ENCODE measurements at regions not wholly inside any gene's neighbourhood (a gene's known extent, or its start where the extent isn't known, plus 50 kb on each side); places are given as distances from the start of the nearest gene placed in this dataset.

- Mint-ChIP-seq H3K27ac (peak overlapping the region; percentile 64; the same call in 1 of the 2 replicates), H3K4me3 (no peak overlapping the region), H3K36me3 (ENCODE audit: low read depth) (peaks cover 16% of the 10 kb centered on the region), H3K27me3 (ENCODE audit: insufficient read depth, low read depth, poor library complexity) (peaks cover 4% of the 10 kb centered on the region), H3K9me3 (peaks cover 18% of the 10 kb centered on the region), H3K4me1 (peaks cover 26% of the 10 kb centered on the region)
- no peaks in the 10 kb centered on the region for H3F3A ChIP-seq (replicated peaks; ENCODE audit: low read depth)
- H3K4me3 ChIP-seq = no peak overlapping the region
- TF ChIP-seq NANOG (IDR thresholded peaks at IDR 0.05; ENCODE audit: borderline replicate concordance) = no peak
- TF ChIP-seq JUNB (IDR thresholded peaks at IDR 0.05; ENCODE audit: unreplicated experiment) = no peak
- TF ChIP-seq ETS1 (IDR thresholded peaks at IDR 0.05) = no peak
- no peak for TF ChIP-seq POLR2AphosphoS5 (IDR thresholded peaks at IDR 0.05; ENCODE audit: low read depth)
- no peak for TF ChIP-seq ZNF114 (CRISPR knock-in tag; IDR thresholded peaks at IDR 0.05)
- peak; percentile 78 to 92 for TF ChIP-seq CTCF (conservative IDR thresholded peaks at IDR 0.05; ENCODE audit: low read depth in 2 of 2)
- no peaks in the 10 kb centered on the region for H3K79me2 ChIP-seq (replicated peaks; ENCODE audit: insufficient read depth)
- peaks cover 25% of the 10 kb centered on the region for H3K4me1 ChIP-seq (ENCODE audit: insufficient read depth)
- no peak overlapping the region for H3K27ac ChIP-seq (ENCODE audit: low read depth)
- peak; percentile 88 for ATAC-seq
- peak overlapping the region; percentile 43; the same call in 1 of the 2 replicates for H2AFZ ChIP-seq
- no peaks in the 10 kb centered on the region for H3K27me3 ChIP-seq (ENCODE audit: insufficient read depth)
- H3K36me3 ChIP-seq (ENCODE audit: insufficient read depth) = no peaks in the 10 kb centered on the region
- 0 out of 2 replicates have a peak overlapping the region, but pooled peaks have one; percentile 46 for H3K4me2 ChIP-seq
- peak; percentile 80 for DNase-seq (ENCODE audit: low spot score)
- no peaks in the 10 kb centered on the region for H4K20me1 ChIP-seq (replicated peaks; ENCODE audit: insufficient read depth)
- H3K9me2 ChIP-seq (ENCODE audit: insufficient read depth) = no peaks in the 10 kb centered on the region
These were observed 100.2 kb upstream of the PRSS58 start for GRCh38 chr7:142357953-142358520.

GRCh38 chr7:142356166-142356565 lies 98.3 kb upstream of the PRSS58 start:
- H3K4me3 ChIP-seq = no peak overlapping the region
- TF ChIP-seq ZNF331 (CRISPR knock-in tag; IDR thresholded peaks at IDR 0.05; ENCODE audit: low read depth) (no peak), STAT1 (IDR thresholded peaks at IDR 0.05; ENCODE audit: unreplicated experiment) (no peak), JUNB (IDR thresholded peaks at IDR 0.05; ENCODE audit: unreplicated experiment) (no peak), POLR2AphosphoS5 (IDR thresholded peaks at IDR 0.05; ENCODE audit: low read depth) (no peak), EZH2phosphoT487 (IDR thresholded peaks at IDR 0.05; ENCODE audit: unreplicated experiment) (no peak), CREB1 (CRISPR knock-in tag; IDR thresholded peaks at IDR 0.05; ENCODE audit: low read depth) (no peak), NANOG (IDR thresholded peaks at IDR 0.05; ENCODE audit: borderline replicate concordance) (no peak), ETS1 (IDR thresholded peaks at IDR 0.05) (no peak), CTCF (conservative IDR thresholded peaks at IDR 0.05; ENCODE audit: low read depth in 2 of 2) (no peak), EZH2 (IDR thresholded peaks at IDR 0.05; ENCODE audit: low read depth, unreplicated experiment) (no peak), ZNF114 (CRISPR knock-in tag; IDR thresholded peaks at IDR 0.05) (no peak)
- TF ChIP-seq, protein P1, sequence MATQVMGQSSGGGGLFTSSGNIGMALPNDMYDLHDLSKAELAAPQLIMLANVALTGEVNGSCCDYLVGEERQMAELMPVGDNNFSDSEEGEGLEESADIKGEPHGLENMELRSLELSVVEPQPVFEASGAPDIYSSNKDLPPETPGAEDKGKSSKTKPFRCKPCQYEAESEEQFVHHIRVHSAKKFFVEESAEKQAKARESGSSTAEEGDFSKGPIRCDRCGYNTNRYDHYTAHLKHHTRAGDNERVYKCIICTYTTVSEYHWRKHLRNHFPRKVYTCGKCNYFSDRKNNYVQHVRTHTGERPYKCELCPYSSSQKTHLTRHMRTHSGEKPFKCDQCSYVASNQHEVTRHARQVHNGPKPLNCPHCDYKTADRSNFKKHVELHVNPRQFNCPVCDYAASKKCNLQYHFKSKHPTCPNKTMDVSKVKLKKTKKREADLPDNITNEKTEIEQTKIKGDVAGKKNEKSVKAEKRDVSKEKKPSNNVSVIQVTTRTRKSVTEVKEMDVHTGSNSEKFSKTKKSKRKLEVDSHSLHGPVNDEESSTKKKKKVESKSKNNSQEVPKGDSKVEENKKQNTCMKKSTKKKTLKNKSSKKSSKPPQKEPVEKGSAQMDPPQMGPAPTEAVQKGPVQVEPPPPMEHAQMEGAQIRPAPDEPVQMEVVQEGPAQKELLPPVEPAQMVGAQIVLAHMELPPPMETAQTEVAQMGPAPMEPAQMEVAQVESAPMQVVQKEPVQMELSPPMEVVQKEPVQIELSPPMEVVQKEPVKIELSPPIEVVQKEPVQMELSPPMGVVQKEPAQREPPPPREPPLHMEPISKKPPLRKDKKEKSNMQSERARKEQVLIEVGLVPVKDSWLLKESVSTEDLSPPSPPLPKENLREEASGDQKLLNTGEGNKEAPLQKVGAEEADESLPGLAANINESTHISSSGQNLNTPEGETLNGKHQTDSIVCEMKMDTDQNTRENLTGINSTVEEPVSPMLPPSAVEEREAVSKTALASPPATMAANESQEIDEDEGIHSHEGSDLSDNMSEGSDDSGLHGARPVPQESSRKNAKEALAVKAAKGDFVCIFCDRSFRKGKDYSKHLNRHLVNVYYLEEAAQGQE (IDR thresholded peaks at IDR 0.05; ENCODE audit: unreplicated experiment) = no peak

More at GRCh38 chr7:142356166-142356565, 98.3 kb upstream of the PRSS58 start:
- Histone ChIP-seq H3K4me1 (ENCODE audit: insufficient read depth) (peaks cover 25% of the 10 kb centered on the region), H3K79me2 (replicated peaks; ENCODE audit: insufficient read depth) (no peaks in the 10 kb centered on the region), H3K27ac (ENCODE audit: low read depth) (no peak overlapping the region), H3F3A (replicated peaks; ENCODE audit: low read depth) (no peaks in the 10 kb centered on the region), H4K20me1 (replicated peaks; ENCODE audit: insufficient read depth) (no peaks in the 10 kb centered on the region), H3K9me2 (ENCODE audit: insufficient read depth) (no peaks in the 10 kb centered on the region), H3K36me3 (ENCODE audit: insufficient read depth) (no peaks in the 10 kb centered on the region), H3K27me3 (ENCODE audit: insufficient read depth) (no peaks in the 10 kb centered on the region), H2AFZ (no peak overlapping the region), H3K4me2 (no peak overlapping the region)
- H3K27ac Mint-ChIP-seq = no peak overlapping the region
- peaks cover 1% of the 10 kb centered on the region; the same call in 2 of the 3 replicates for H3K36me3 Mint-ChIP-seq (ENCODE audit: low read depth)
- H3K4me1 Mint-ChIP-seq = peaks cover 26% of the 10 kb centered on the region
- H3K4me3 Mint-ChIP-seq = no peak overlapping the region
- peaks cover 4% of the 10 kb centered on the region for H3K27me3 Mint-ChIP-seq (ENCODE audit: insufficient read depth, low read depth, poor library complexity)
- ATAC-seq = no peak
- DNase-seq (ENCODE audit: low spot score) = no peak
- peaks cover 1% of the 10 kb centered on the region; the same call in 2 of the 3 replicates for H3K9me3 Mint-ChIP-seq

Measured in GM23338 (cell line).